Activated CD4-positive, alpha-beta T cell treated with anti-CD3 and anti-CD28 coated beads, Interleukin-2, amount 10 ng/mL, durations not matched to agents 7 days and 5 days (primary cell): ENCODE measurements at regions not wholly inside any gene's neighbourhood (a gene's known extent, or its start where the extent isn't known, plus 50 kb on each side); places are given as distances from the start of the nearest gene placed in this dataset.

Experiments
- CTCF ChIA-PET: fragments of 350-600 bp; sonication (Branson Sonifier 250); formaldehyde crosslinking; loops from one replicate; lab custom pipeline; 2021; ENCODE audit warnings: antibody characterized with exemption; lab: Charles Lee
- POLR2A ChIA-PET: fragments of 350-600 bp; sonication (Branson Sonifier 250); formaldehyde crosslinking; loops from one replicate; lab custom pipeline; 2021; ENCODE audit warnings: antibody characterized with exemption; lab: Charles Lee
- DNase-seq: peaks from one replicate; pipeline ENCODE4 v3.0.0-alpha.2; 2020
- H3K27ac Mint-ChIP-seq: one replicate; pipeline ENCODE4 v1.8.0; 2021; ENCODE audit warnings: mild to moderate bottlenecking, moderate library complexity, mixed read lengths
- H3K27me3 Mint-ChIP-seq: one replicate; pipeline ENCODE4 v1.8.0; 2021; ENCODE audit warnings: mixed read lengths
- H3K36me3 Mint-ChIP-seq: one replicate; pipeline ENCODE4 v1.8.0; 2021; ENCODE audit warnings: low read depth, mixed read lengths
- H3K4me1 Mint-ChIP-seq: one replicate; pipeline ENCODE4 v1.8.0; 2021; ENCODE audit warnings: mixed read lengths
- H3K4me3 Mint-ChIP-seq: one replicate; pipeline ENCODE4 v1.8.0; 2021; ENCODE audit warnings: mild to moderate bottlenecking, moderate library complexity, mixed read lengths
- H3K9me3 Mint-ChIP-seq: one replicate; pipeline ENCODE4 v1.8.0; 2021; ENCODE audit warnings: mixed read lengths

GRCh38 chr21:36630485-36631206 lies 68.3 kb upstream of the SIM2 start:
- POLR2A ChIA-PET, result no interaction called here
- Mint-ChIP-seq H3K36me3 (no peaks in the 10 kb centered on the region), H3K9me3 (peaks cover 2% of the 10 kb centered on the region), H3K27me3 (no peaks in the 10 kb centered on the region), H3K4me1 (no peaks in the 10 kb centered on the region), H3K27ac (no peak overlapping the region), H3K4me3 (no peak overlapping the region)
- CTCF ChIA-PET, result interaction anchor here (0.6 to 1.9 kb wide), 13 partner anchors 9 to 379 kb away, joined by 3 to 6 read pairs (median 4); no protein-coding TSS in a partner anchor
- peak; percentile 65 for DNase-seq

- no peak for DNase-seq
- CTCF ChIA-PET, result interaction anchor here (0.6 kb wide), 1 partner anchor 102 kb away, joined by 3 read pairs; no protein-coding TSS in a partner anchor
- H3K36me3 Mint-ChIP-seq, result no peaks in the 10 kb centered on the region
- H3K4me3 Mint-ChIP-seq, result no peak overlapping the region
- peaks cover 2% of the 10 kb centered on the region for H3K4me1 Mint-ChIP-seq
- H3K27me3 Mint-ChIP-seq, result peaks cover 6% of the 10 kb centered on the region
- H3K9me3 Mint-ChIP-seq, result peaks cover 12% of the 10 kb centered on the region
- no peak overlapping the region for H3K27ac Mint-ChIP-seq
- POLR2A ChIA-PET, result no interaction called here
Observed at GRCh38 chr21:36636016-36636415, 62.9 kb upstream of the SIM2 start.

- DNase-seq, result no peak
- no peak overlapping the region for H3K27ac Mint-ChIP-seq
- H3K36me3 Mint-ChIP-seq, result no peaks in the 10 kb centered on the region
- peaks cover 12% of the 10 kb centered on the region for H3K9me3 Mint-ChIP-seq
- H3K27me3 Mint-ChIP-seq, result peaks cover 6% of the 10 kb centered on the region
- ChIA-PET POLR2A (no interaction called here), CTCF (interaction anchor here (0.6 kb wide), 1 partner anchor 103 kb away, joined by 3 read pairs; no protein-coding TSS in a partner anchor)
- H3K4me1 Mint-ChIP-seq, result peaks cover 2% of the 10 kb centered on the region
- no peak overlapping the region for H3K4me3 Mint-ChIP-seq
Observed at GRCh38 chr21:36636439-36636838, 62.5 kb upstream of the SIM2 start.

DNA sequence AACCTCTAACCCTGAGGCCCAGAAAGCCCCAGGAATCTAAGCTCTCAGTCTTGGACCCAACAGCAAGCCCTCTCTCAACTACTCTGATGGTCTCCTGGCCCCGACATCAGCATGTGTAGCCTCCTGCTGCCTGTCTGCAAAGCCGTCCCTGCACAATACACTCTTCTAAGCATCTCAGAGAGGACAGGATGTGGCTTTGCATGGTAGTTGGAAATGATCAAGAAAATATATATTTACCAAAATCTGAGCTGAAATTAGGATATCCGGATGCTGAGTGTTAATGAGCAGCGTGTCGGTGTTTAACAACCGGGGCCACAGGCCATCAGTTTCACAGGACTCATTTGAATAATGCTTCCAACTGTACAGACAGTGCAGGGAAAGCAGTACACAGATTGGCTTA lies 59.1 kb upstream of the SIM2 start:
- ChIA-PET POLR2A (no interaction called here), CTCF (interaction anchor here (0.5 to 1.4 kb wide), 2 partner anchors 9 to 649 kb away, joined by 3 to 4 read pairs; no protein-coding TSS in a partner anchor)
- Mint-ChIP-seq H3K9me3 (peaks cover 12% of the 10 kb centered on the region), H3K27me3 (peaks cover 6% of the 10 kb centered on the region), H3K4me3 (no peak overlapping the region), H3K36me3 (no peaks in the 10 kb centered on the region), H3K4me1 (peaks cover 2% of the 10 kb centered on the region), H3K27ac (no peak overlapping the region)
- no peak for DNase-seq

GRCh38 chr21:36640174-36640720 lies 58.7 kb upstream of the SIM2 start:
- H3K36me3 Mint-ChIP-seq, result no peaks in the 10 kb centered on the region
- peaks cover 12% of the 10 kb centered on the region for H3K9me3 Mint-ChIP-seq
- H3K4me3 Mint-ChIP-seq, result no peak overlapping the region
- H3K4me1 Mint-ChIP-seq, result peaks cover 2% of the 10 kb centered on the region
- CTCF ChIA-PET, result interaction anchor here (0.5 to 1.4 kb wide), 2 partner anchors 10 to 649 kb away, joined by 3 to 4 read pairs; no protein-coding TSS in a partner anchor
- H3K27ac Mint-ChIP-seq, result no peak overlapping the region
- no peak for DNase-seq
- POLR2A ChIA-PET, result no interaction called here
- H3K27me3 Mint-ChIP-seq, result peaks cover 6% of the 10 kb centered on the region

DNA sequence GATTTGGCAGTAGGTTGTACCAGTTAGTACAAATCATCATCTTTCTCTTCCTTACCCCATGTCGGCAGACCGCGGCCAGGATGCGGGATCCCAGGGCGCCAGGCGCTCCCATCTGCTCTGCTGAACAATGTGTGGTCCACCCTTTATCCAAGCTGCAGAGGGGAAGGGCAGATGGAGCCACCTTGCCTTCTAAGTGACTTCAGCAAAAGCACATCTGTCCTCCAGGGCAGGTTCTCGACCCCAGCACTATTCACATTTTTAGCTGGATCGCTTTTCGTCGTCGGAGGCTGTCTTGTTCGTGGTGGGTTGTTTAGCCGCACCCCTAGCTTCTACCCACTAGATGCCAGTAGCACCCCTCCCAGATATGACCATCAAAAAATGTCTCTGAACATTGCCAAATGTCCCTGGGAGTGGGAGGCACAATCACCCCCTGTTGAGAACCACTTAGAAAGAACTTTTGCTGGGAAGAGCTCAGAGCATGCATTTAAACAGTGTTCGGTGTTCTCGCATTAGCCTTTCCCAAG lies 58.1 kb upstream of the SIM2 start:
- H3K27me3 Mint-ChIP-seq, result peaks cover 6% of the 10 kb centered on the region
- DNase-seq, result no peak
- CTCF ChIA-PET, result no interaction called here
- H3K4me1 Mint-ChIP-seq, result peaks cover 2% of the 10 kb centered on the region
- H3K27ac Mint-ChIP-seq, result no peak overlapping the region
- H3K36me3 Mint-ChIP-seq, result no peaks in the 10 kb centered on the region
- POLR2A ChIA-PET, result no interaction called here
- no peak overlapping the region for H3K4me3 Mint-ChIP-seq
- H3K9me3 Mint-ChIP-seq, result peaks cover 9% of the 10 kb centered on the region

- Mint-ChIP-seq H3K4me3 (no peak overlapping the region), H3K27ac (no peak overlapping the region), H3K27me3 (peaks cover 6% of the 10 kb centered on the region), H3K36me3 (no peaks in the 10 kb centered on the region), H3K9me3 (peaks cover 5% of the 10 kb centered on the region), H3K4me1 (peaks cover 2% of the 10 kb centered on the region)
- DNase-seq, result no peak
- ChIA-PET POLR2A (no interaction called here), CTCF (no interaction called here)
Observed at GRCh38 chr21:36641346-36641745, 57.6 kb upstream of the SIM2 start.

DNA sequence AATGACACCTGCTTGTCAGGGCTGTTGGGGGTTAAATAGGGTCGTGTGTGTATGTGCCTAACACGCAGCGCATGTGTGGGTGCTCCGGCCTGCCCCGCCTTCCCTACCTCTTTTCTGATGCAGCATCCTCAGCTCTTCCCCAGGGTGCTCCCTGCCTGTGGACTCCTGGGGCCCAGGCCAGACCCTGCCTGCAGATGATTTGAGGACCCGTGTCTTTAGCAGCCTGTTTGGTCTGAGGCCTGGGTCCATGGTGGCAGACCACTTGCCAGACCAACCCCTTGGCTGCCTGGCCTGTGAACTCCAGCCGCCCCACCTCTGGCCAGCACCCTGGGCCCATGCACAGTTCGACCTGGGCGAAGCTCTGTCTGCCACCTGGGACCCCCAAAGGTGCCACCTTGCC lies 57.0 kb upstream of the SIM2 start:
- no peak for DNase-seq
- Mint-ChIP-seq H3K9me3 (peaks cover 3% of the 10 kb centered on the region), H3K27me3 (peaks cover 2% of the 10 kb centered on the region), H3K36me3 (no peaks in the 10 kb centered on the region), H3K4me3 (no peak overlapping the region), H3K4me1 (peaks cover 3% of the 10 kb centered on the region), H3K27ac (no peak overlapping the region)
- CTCF ChIA-PET, result no interaction called here
- POLR2A ChIA-PET, result no interaction called here

- Mint-ChIP-seq H3K4me1 (peaks cover 6% of the 10 kb centered on the region), H3K27ac (no peak overlapping the region), H3K9me3 (peaks cover 3% of the 10 kb centered on the region), H3K36me3 (no peaks in the 10 kb centered on the region), H3K27me3 (peaks cover 2% of the 10 kb centered on the region), H3K4me3 (no peak overlapping the region)
- no peak for DNase-seq
- CTCF ChIA-PET, result no interaction called here
- POLR2A ChIA-PET, result no interaction called here
Observed at GRCh38 chr21:36642777-36643176, 56.1 kb upstream of the SIM2 start.

GRCh38 chr21:36643374-36644250 lies 55.3 kb upstream of the SIM2 start:
- Mint-ChIP-seq H3K4me3 (no peak overlapping the region), H3K27ac (no peak overlapping the region), H3K36me3 (no peaks in the 10 kb centered on the region), H3K9me3 (peaks cover 3% of the 10 kb centered on the region), H3K27me3 (peaks cover 2% of the 10 kb centered on the region), H3K4me1 (peaks cover 6% of the 10 kb centered on the region)
- ChIA-PET POLR2A (no interaction called here), CTCF (interaction anchor here (0.6 to 1.3 kb wide), 2 partner anchors 11 to 570 kb away, joined by 4 to 6 read pairs; no protein-coding TSS in a partner anchor)
- DNase-seq, result no peak

- H3K4me1 Mint-ChIP-seq, result peaks cover 4% of the 10 kb centered on the region
- ChIA-PET POLR2A (no interaction called here), CTCF (no interaction called here)
- DNase-seq, result no peak
- H3K36me3 Mint-ChIP-seq, result no peaks in the 10 kb centered on the region
- no peak overlapping the region for H3K27ac Mint-ChIP-seq
- H3K4me3 Mint-ChIP-seq, result no peak overlapping the region
- H3K27me3 Mint-ChIP-seq, result no peaks in the 10 kb centered on the region
- no peaks in the 10 kb centered on the region for H3K9me3 Mint-ChIP-seq
Observed at GRCh38 chr21:36646011-36646410, 52.9 kb upstream of the SIM2 start.

DNA sequence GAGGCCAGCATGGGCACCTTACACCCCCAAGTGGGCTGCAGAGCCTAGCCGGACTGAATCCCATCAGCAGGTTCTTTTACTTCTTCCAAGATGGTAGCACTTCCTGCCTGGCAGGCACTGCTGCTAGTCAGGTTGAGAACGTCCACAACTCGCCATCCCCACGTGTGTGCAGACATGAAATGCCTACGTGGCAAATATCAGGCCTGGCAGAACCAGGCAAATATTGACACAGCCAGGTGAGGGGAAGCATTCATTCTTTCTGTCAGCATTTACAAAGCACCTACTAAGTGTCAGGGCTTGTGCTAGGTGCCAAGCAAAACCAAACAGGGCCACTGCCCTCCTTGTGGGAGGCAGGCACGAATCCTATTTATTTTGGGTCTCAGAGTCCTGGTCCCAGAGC lies 52.3 kb upstream of the SIM2 start:
- no peak for DNase-seq
- no peaks in the 10 kb centered on the region for H3K36me3 Mint-ChIP-seq
- no peak overlapping the region for H3K27ac Mint-ChIP-seq
- H3K4me1 Mint-ChIP-seq, result peaks cover 4% of the 10 kb centered on the region
- ChIA-PET CTCF (no interaction called here), POLR2A (no interaction called here)
- no peaks in the 10 kb centered on the region for H3K27me3 Mint-ChIP-seq
- H3K4me3 Mint-ChIP-seq, result no peak overlapping the region
- H3K9me3 Mint-ChIP-seq, result no peaks in the 10 kb centered on the region
